SK-N-SH treated with all-trans-retinoic acid at 6 μM for 48 hours (cell line): ENCODE measurements at regions not wholly inside any gene's neighbourhood (a gene's known extent, or its start where the extent isn't known, plus 50 kb on each side); places are given as distances from the start of the nearest gene placed in this dataset.

Experiments
- ZC3H10 ChIP-seq: fragments of 250-450 bp; sonication (Bioruptor Pico); IDR thresholded peaks from 2 replicates; pipeline ENCODE4 v1.5.1; 2021; ENCODE audit warnings: mild to moderate bottlenecking, moderate library complexity
- ZFP30 ChIP-seq: fragments of 450-650 bp; formaldehyde crosslinking; IDR thresholded peaks from 2 replicates; pipeline ENCODE4 v1.5.0; 2022; ENCODE audit warnings: mild to moderate bottlenecking, moderate library complexity
- TF ChIP-seq, protein P1 (sequence below): fragments of 250-450 bp; sonication (Bioruptor Pico); IDR thresholded peaks from 2 replicates; pipeline ENCODE4 v1.5.1; 2020; ENCODE audit warnings: low read depth, mild to moderate bottlenecking, moderate library complexity

DNA sequence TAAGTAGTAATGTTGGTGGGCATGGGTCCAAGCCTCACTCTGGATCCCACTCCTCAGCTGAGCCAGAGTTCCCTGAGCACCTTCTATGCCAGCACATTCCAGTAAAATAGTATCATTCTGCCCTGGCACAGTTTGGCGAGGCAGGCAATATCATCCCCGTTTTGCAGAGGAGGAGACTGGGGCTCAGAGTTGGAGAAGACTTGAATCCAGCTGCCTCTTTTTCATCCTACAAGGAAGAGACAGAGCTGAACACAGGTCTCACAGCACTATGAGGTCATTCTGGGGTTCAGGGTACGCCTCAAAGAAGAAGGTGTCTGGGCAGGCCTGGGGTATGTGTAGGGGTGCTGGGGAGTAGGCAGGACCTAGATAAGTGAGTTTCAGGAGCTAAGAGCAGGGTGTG, 103.9 kb upstream of the STX18 start:
- TF ChIP-seq ZC3H10 (CRISPR knock-in tag), result no peak
- TF ChIP-seq, protein P1, sequence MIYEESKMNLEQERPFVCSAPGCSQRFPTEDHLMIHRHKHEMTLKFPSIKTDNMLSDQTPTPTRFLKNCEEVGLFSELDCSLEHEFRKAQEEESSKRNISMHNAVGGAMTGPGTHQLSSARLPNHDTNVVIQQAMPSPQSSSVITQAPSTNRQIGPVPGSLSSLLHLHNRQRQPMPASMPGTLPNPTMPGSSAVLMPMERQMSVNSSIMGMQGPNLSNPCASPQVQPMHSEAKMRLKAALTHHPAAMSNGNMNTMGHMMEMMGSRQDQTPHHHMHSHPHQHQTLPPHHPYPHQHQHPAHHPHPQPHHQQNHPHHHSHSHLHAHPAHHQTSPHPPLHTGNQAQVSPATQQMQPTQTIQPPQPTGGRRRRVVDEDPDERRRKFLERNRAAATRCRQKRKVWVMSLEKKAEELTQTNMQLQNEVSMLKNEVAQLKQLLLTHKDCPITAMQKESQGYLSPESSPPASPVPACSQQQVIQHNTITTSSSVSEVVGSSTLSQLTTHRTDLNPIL (CRISPR knock-in tag), result no peak
- no peak for TF ChIP-seq ZFP30 (CRISPR knock-in tag)
